OCI-M2 (cell line): ENCODE measurements at regions not wholly inside any gene's neighbourhood (a gene's known extent, or its start where the extent isn't known, plus 50 kb on each side); places are given as distances from the start of the nearest gene placed in this dataset.
"Not testable (repeated sequence)": the region's sequence is repeated elsewhere in the genome, so short reads cannot be mapped to it uniquely, and the experiment has no call there.

Experiments
- DNase-seq: peaks from one replicate; lab custom pipeline; 2025; ENCODE audit not compliant: unreplicated experiment; lab: John Stamatoyannopoulos, UW

- no peak for DNase-seq
Measured at GRCh38 chr4:169934794-169935429, 91.3 kb downstream of the MFAP3L start.

- DNase-seq, result no peak
Measured at GRCh38 chr4:169933531-169933930, 92.7 kb downstream of the MFAP3L start.

- DNase-seq, result no peak
Measured at GRCh38 chr4:169931964-169932363, 94.2 kb downstream of the MFAP3L start.

GRCh38 chr4:169930755-169931154, 95.4 kb downstream of the MFAP3L start:
- not testable (repeated sequence) for DNase-seq

GRCh38 chr4:169927280-169927679, 98.9 kb downstream of the MFAP3L start:
- DNase-seq, result no peak

- no peak for DNase-seq
Measured at GRCh38 chr4:169925678-169926077, 100.5 kb downstream of the MFAP3L start.

GRCh38 chr4:169922632-169923276, 103.4 kb downstream of the MFAP3L start:
- DNase-seq, result no peak

GRCh38 chr4:169921732-169922131, 104.5 kb downstream of the MFAP3L start:
- no peak for DNase-seq

- no peak for DNase-seq
Measured at GRCh38 chr4:169921237-169921636, 105.0 kb downstream of the MFAP3L start.

- not testable (repeated sequence) for DNase-seq
Measured at GRCh38 chr4:169919194-169920124, 106.7 kb downstream of the MFAP3L start.

GRCh38 chr4:169915545-169915944, 110.7 kb downstream of the MFAP3L start:
- DNase-seq, result no peak

- no peak for DNase-seq
Measured at GRCh38 chr4:169914866-169915265, 111.3 kb downstream of the MFAP3L start.

GRCh38 chr4:169912996-169913395, 113.2 kb downstream of the MFAP3L start:
- no peak for DNase-seq

- DNase-seq, result no peak
Measured at GRCh38 chr4:169909897-169910296, 116.3 kb downstream of the MFAP3L start.

- DNase-seq, result no peak
Measured at GRCh38 chr4:169909479-169909878, 116.7 kb downstream of the MFAP3L start.

- DNase-seq, result no peak
Measured at GRCh38 chr4:169907705-169908104, 118.5 kb downstream of the MFAP3L start.

- DNase-seq, result no peak
Measured at GRCh38 chr4:169906821-169907220, 119.4 kb downstream of the MFAP3L start.

GRCh38 chr4:169906104-169906503, 120.1 kb downstream of the MFAP3L start:
- no peak for DNase-seq

GRCh38 chr4:169902658-169903345, 123.4 kb downstream of the MFAP3L start:
- no peak for DNase-seq

GRCh38 chr4:169900241-169900845, 125.9 kb downstream of the MFAP3L start:
- no peak for DNase-seq

GRCh38 chr4:169899295-169899694, 126.9 kb downstream of the MFAP3L start:
- no peak for DNase-seq
